HG03571 (cell line): ENCODE measurements at regions not wholly inside any gene's neighbourhood (a gene's known extent, or its start where the extent isn't known, plus 50 kb on each side); places are given as distances from the start of the nearest gene placed in this dataset.
"Not testable (repeated sequence)": the region's sequence is repeated elsewhere in the genome, so short reads cannot be mapped to it uniquely, and the experiment has no call there.

Source experiments
- ATAC-seq: cut with Tn5 transposase; IDR thresholded peaks from one replicate; pipeline ENCODE4 v1.9.1; 2021; ENCODE audit not compliant: unreplicated experiment

- no peak for ATAC-seq
These were observed 68.1 kb upstream of the DCD start for GRCh38 chr12:54716261-54716660.

GRCh38 chr12:54713876-54714275 is 65.7 kb upstream of the DCD start:
- not testable (repeated sequence) for ATAC-seq

GRCh38 chr12:54711669-54712068 is 63.5 kb upstream of the DCD start:
- no peak for ATAC-seq

- ATAC-seq, result no peak
These were observed 60.7 kb upstream of the DCD start for GRCh38 chr12:54708826-54709225.

GRCh38 chr12:54704202-54704601 is 56.0 kb upstream of the DCD start:
- no peak for ATAC-seq

- ATAC-seq, result no peak
These were observed 53.9 kb upstream of the DCD start for GRCh38 chr12:54701940-54702592.

- ATAC-seq, result no peak
These were observed 52.7 kb upstream of the DCD start for GRCh38 chr12:54700849-54701248.

GRCh38 chr12:54700301-54700700 is 52.1 kb upstream of the DCD start:
- ATAC-seq, result no peak
